Mesothelial cell of epicardium (in vitro differentiated cells): ENCODE measurements at regions not wholly inside any gene's neighbourhood (a gene's known extent, or its start where the extent isn't known, plus 50 kb on each side); places are given as distances from the start of the nearest gene placed in this dataset.
"Not testable (repeated sequence)": the region's sequence is repeated elsewhere in the genome, so short reads cannot be mapped to it uniquely, and the experiment has no call there.

Experiments
- DNase-seq, 2 experiments: peaks; one replicate each; pipeline ENCODE4 v3.0.0; 2021; ENCODE audit warnings: low spot score in 2 of 2; ENCODE audit not compliant: unreplicated experiment in 2 of 2
- H3K27ac Mint-ChIP-seq: 2 replicates; pipeline ENCODE4 v1.8.0; 2021; ENCODE audit warnings: mixed read lengths
- H3K27me3 Mint-ChIP-seq: 2 replicates; pipeline ENCODE4 v1.8.0; 2021; ENCODE audit warnings: low read depth, mixed read lengths
- H3K36me3 Mint-ChIP-seq: 2 replicates; pipeline ENCODE4 v1.8.0; 2021; ENCODE audit warnings: mixed read lengths
- H3K4me1 Mint-ChIP-seq: 2 replicates; pipeline ENCODE4 v1.8.0; 2021; ENCODE audit warnings: mixed read lengths
- H3K4me3 Mint-ChIP-seq: 2 replicates; pipeline ENCODE4 v1.8.0; 2021; ENCODE audit warnings: mild to moderate bottlenecking, moderate library complexity, mixed read lengths
- H3K9me3 Mint-ChIP-seq: 2 replicates; pipeline ENCODE4 v1.8.0; 2021; ENCODE audit warnings: mixed read lengths
- TF ChIP-seq, protein P1 (sequence below): fragments of 200-600 bp; sonication (generic); IDR thresholded peaks from one replicate; pipeline ENCODE4 v1.5.0; 2021; ENCODE audit warnings: antibody characterized with exemption; ENCODE audit not compliant: unreplicated experiment

- no peak overlapping the region for H3K27ac Mint-ChIP-seq
- no peaks in the 10 kb centered on the region for H3K4me1 Mint-ChIP-seq
- H3K27me3 Mint-ChIP-seq: peaks cover 87% of the 10 kb centered on the region
- H3K4me3 Mint-ChIP-seq: no peak overlapping the region
- peaks cover 9% of the 10 kb centered on the region for H3K9me3 Mint-ChIP-seq
- no peak for DNase-seq
- TF ChIP-seq, protein P1, sequence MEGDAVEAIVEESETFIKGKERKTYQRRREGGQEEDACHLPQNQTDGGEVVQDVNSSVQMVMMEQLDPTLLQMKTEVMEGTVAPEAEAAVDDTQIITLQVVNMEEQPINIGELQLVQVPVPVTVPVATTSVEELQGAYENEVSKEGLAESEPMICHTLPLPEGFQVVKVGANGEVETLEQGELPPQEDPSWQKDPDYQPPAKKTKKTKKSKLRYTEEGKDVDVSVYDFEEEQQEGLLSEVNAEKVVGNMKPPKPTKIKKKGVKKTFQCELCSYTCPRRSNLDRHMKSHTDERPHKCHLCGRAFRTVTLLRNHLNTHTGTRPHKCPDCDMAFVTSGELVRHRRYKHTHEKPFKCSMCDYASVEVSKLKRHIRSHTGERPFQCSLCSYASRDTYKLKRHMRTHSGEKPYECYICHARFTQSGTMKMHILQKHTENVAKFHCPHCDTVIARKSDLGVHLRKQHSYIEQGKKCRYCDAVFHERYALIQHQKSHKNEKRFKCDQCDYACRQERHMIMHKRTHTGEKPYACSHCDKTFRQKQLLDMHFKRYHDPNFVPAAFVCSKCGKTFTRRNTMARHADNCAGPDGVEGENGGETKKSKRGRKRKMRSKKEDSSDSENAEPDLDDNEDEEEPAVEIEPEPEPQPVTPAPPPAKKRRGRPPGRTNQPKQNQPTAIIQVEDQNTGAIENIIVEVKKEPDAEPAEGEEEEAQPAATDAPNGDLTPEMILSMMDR: no peak
- no peaks in the 10 kb centered on the region for H3K36me3 Mint-ChIP-seq
These were observed 384.9 kb upstream of the PODXL start for GRCh38 chr7:131941291-131941690.

DNA sequence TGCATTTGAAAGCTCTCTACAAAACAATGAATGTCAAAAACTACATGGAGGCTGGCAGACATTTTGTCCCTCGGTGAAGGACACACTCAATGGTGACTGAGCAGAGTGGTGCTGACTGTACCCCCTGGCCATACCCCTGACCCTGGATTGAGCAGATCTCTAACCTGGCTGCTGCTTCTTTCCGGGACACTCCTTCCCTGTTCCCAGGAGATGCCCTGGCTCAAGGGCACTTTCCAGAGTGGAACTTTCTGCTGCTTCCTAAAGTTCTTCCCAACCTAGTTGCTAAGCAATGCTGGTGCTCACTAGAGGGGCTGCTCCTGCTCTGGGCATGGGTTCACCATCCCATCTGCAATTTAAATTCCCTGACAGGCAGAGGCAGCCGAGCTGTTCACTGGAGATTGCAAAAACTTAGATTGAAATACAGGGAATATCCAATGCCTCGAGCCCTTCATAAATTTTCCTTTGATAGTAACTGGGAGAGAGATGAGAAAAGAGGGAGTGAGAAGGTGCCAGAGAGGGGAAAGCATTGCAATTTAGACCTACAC is 384.3 kb upstream of the PODXL start:
- no peak overlapping the region for H3K27ac Mint-ChIP-seq
- H3K9me3 Mint-ChIP-seq: peaks cover 9% of the 10 kb centered on the region
- no peak for DNase-seq
- H3K36me3 Mint-ChIP-seq: no peaks in the 10 kb centered on the region
- H3K27me3 Mint-ChIP-seq: peaks cover 87% of the 10 kb centered on the region
- TF ChIP-seq, protein P1: no peak
- no peak overlapping the region for H3K4me3 Mint-ChIP-seq
- no peaks in the 10 kb centered on the region for H3K4me1 Mint-ChIP-seq

DNA sequence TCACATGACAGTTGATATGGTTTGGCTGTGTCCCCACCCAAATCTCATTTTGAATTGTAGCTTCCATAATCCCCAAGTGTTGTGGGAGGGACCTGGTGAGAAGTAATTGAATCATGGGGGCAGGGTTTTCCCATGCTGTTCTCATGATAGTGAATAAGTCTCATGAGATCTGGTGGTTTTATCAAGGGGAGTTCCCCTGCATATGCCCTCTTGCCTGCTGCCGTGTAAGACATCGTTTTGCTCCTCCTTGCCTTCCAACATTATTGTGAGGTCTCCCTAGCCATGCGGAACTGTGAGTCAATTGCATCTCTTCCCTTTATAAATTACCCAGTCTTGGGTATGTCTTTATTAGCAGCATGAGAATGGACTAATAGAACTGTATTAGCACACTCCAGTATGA is 382.4 kb upstream of the PODXL start:
- H3K4me1 Mint-ChIP-seq, H3K36me3 Mint-ChIP-seq, H3K4me3 Mint-ChIP-seq, H3K27ac Mint-ChIP-seq, DNase-seq, H3K9me3 Mint-ChIP-seq: not testable (repeated sequence)
- H3K27me3 Mint-ChIP-seq: peaks cover 86% of the 10 kb centered on the region

- Mint-ChIP-seq H3K27ac (no peak overlapping the region), H3K4me3 (no peak overlapping the region), H3K4me1 (no peaks in the 10 kb centered on the region), H3K36me3 (no peaks in the 10 kb centered on the region), H3K27me3 (peaks cover 83% of the 10 kb centered on the region), H3K9me3 (peaks cover 9% of the 10 kb centered on the region)
- TF ChIP-seq, protein P1: no peak
- no peak for DNase-seq
These were observed 381.4 kb upstream of the PODXL start for GRCh38 chr7:131937868-131938267.

DNA sequence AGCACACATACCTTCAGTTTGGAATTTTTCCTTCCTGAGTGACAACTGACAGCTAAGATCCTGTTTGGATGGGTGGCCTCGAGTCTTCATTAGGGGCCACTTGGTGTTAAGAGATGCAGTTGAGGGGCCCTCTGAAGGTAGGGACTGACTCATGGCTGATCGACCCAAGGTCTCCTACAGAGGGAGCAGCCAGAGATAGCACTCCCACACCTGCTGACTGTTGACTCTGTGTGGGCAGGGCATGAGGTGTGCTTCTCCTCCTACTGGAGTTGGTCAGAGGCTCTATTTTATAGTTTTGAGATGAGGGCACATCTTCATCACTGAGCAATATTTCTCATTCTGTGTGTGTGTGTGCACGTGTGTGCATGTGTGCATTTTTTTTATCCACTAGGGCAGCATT is 378.8 kb upstream of the PODXL start:
- H3K4me3 Mint-ChIP-seq: no peak overlapping the region
- no peaks in the 10 kb centered on the region for H3K4me1 Mint-ChIP-seq
- H3K36me3 Mint-ChIP-seq: no peaks in the 10 kb centered on the region
- H3K9me3 Mint-ChIP-seq: no peaks in the 10 kb centered on the region
- TF ChIP-seq, protein P1: no peak
- no peak for DNase-seq
- peaks cover 84% of the 10 kb centered on the region for H3K27me3 Mint-ChIP-seq
- H3K27ac Mint-ChIP-seq: no peak overlapping the region

GRCh38 chr7:131934452-131934851 is 378.0 kb upstream of the PODXL start:
- Mint-ChIP-seq H3K27ac (no peak overlapping the region), H3K9me3 (no peaks in the 10 kb centered on the region), H3K4me1 (no peaks in the 10 kb centered on the region), H3K36me3 (no peaks in the 10 kb centered on the region), H3K27me3 (peaks cover 84% of the 10 kb centered on the region), H3K4me3 (no peak overlapping the region)
- TF ChIP-seq, protein P1: no peak
- no peak for DNase-seq
